GM23338 (cell line): ENCODE measurements at regions not wholly inside any gene's neighbourhood (a gene's known extent, or its start where the extent isn't known, plus 50 kb on each side); places are given as distances from the start of the nearest gene placed in this dataset.

Experiments
- ATAC-seq: fragments of 200-7000 bp; cut with Tn5 transposase; 3 replicates; pipeline ENCODE4 v1.9.1; 2020
- DNase-seq: peaks from one replicate; pipeline ENCODE4 v3.0.0-alpha.2; 2015; ENCODE audit warnings: low spot score
- H2AFZ ChIP-seq: fragments of 200-600 bp; sonication (generic); 2 replicates; pipeline ENCODE4 v1.8.0; 2016; ENCODE audit warnings: antibody characterized with exemption, mild to moderate bottlenecking, moderate library complexity
- H3F3A ChIP-seq: fragments of 200-600 bp; sonication (generic); replicated peaks from 2 replicates; pipeline ENCODE4 v1.8.0; 2017; ENCODE audit warnings: antibody characterized with exemption, mixed run types, low read depth
- H3K27ac ChIP-seq: fragments of 200-600 bp; sonication (generic); 2 replicates; pipeline ENCODE4 v1.6.1; 2016; ENCODE audit warnings: low read depth
- H3K27me3 ChIP-seq: fragments of 200-600 bp; sonication (generic); 2 replicates; pipeline ENCODE4 v1.8.0; 2016; ENCODE audit warnings: mild to moderate bottlenecking, mixed run types, moderate library complexity; ENCODE audit not compliant: insufficient read depth
- H3K36me3 ChIP-seq: fragments of 200-600 bp; sonication (generic); 2 replicates; pipeline ENCODE4 v1.8.0; 2016; ENCODE audit warnings: mild to moderate bottlenecking; ENCODE audit not compliant: insufficient read depth
- H3K4me1 ChIP-seq: fragments of 200-600 bp; sonication (generic); 2 replicates; pipeline ENCODE4 v1.8.0; 2016; ENCODE audit warnings: mild to moderate bottlenecking, moderate library complexity; ENCODE audit not compliant: insufficient read depth
- H3K4me2 ChIP-seq: fragments of 200-600 bp; sonication (generic); 2 replicates; pipeline ENCODE4 v1.7.1; 2017; ENCODE audit warnings: mixed run types
- H3K4me3 ChIP-seq: fragments of 200-600 bp; sonication (generic); 2 replicates; pipeline ENCODE4 v1.6.1; 2016; ENCODE audit warnings: mixed run types
- H3K79me2 ChIP-seq: fragments of 200-600 bp; sonication (generic); replicated peaks from 2 replicates; pipeline ENCODE4 v1.8.0; 2017; ENCODE audit warnings: mild to moderate bottlenecking; ENCODE audit not compliant: insufficient read depth
- H3K9me2 ChIP-seq: fragments of 200-600 bp; sonication (generic); 2 replicates; pipeline ENCODE4 v1.8.0; 2017; ENCODE audit not compliant: insufficient read depth
- H4K20me1 ChIP-seq: fragments of 200-600 bp; sonication (generic); replicated peaks from 2 replicates; pipeline ENCODE4 v1.8.0; 2017; ENCODE audit warnings: mild to moderate bottlenecking; ENCODE audit not compliant: insufficient read depth
- H3K27ac Mint-ChIP-seq: 2 replicates; pipeline ENCODE4 v1.8.0; 2020; ENCODE audit warnings: inconsistent platforms, mild to moderate bottlenecking, moderate library complexity, mixed read lengths
- H3K27me3 Mint-ChIP-seq: 3 replicates; pipeline ENCODE4 v1.8.0; 2022; ENCODE audit warnings: low read depth, mild to moderate bottlenecking, moderate library complexity, mixed read lengths, inconsistent platforms; ENCODE audit not compliant: insufficient read depth, poor library complexity
- H3K36me3 Mint-ChIP-seq: 3 replicates; pipeline ENCODE4 v1.8.0; 2021; ENCODE audit warnings: low read depth, mild to moderate bottlenecking, inconsistent platforms, moderate library complexity, mixed read lengths
- H3K4me1 Mint-ChIP-seq: 3 replicates; pipeline ENCODE4 v1.8.0; 2020; ENCODE audit warnings: mild to moderate bottlenecking, inconsistent platforms, mixed read lengths
- H3K4me3 Mint-ChIP-seq: 3 replicates; pipeline ENCODE4 v1.8.0; 2021; ENCODE audit warnings: moderate library complexity, mild to moderate bottlenecking, inconsistent platforms, mixed read lengths
- H3K9me3 Mint-ChIP-seq: 3 replicates; pipeline ENCODE4 v1.8.0; 2020; ENCODE audit warnings: moderate library complexity, mild to moderate bottlenecking, inconsistent platforms, mixed read lengths
- EZH2 ChIP-seq: fragments of 200-600 bp; sonication (generic); IDR thresholded peaks from one replicate; pipeline ENCODE4 v1.8.0; 2017; ENCODE audit warnings: antibody characterized with exemption, mild to moderate bottlenecking, low read depth; ENCODE audit not compliant: unreplicated experiment
- EZH2phosphoT487 ChIP-seq: fragments of 200-600 bp; sonication (generic); IDR thresholded peaks from one replicate; pipeline ENCODE4 v1.8.1; 2018; ENCODE audit warnings: antibody characterized with exemption; ENCODE audit not compliant: unreplicated experiment
- STAT1 ChIP-seq: IDR thresholded peaks from one replicate; pipeline ENCODE4 v1.6.1; 2016; ENCODE audit warnings: antibody characterized with exemption; ENCODE audit not compliant: unreplicated experiment
- ZNF331 ChIP-seq: fragments of 250-450 bp; sonication (Bioruptor Pico); IDR thresholded peaks from 2 replicates; pipeline ENCODE4 v1.5.0; 2020; ENCODE audit warnings: low read depth, mild to moderate bottlenecking, moderate library complexity
- TF ChIP-seq, protein P1 (sequence below): fragments of 250-450 bp; sonication (Bioruptor Pico); IDR thresholded peaks from 2 replicates; pipeline ENCODE4 v1.5.0; 2020; ENCODE audit warnings: mild to moderate bottlenecking, moderate library complexity
- TF ChIP-seq, protein P2 (sequence below), 2 experiments: fragments of 200-600 bp in 1 of 2; sonication (generic) in 1 of 2; conservative IDR thresholded peaks; 2 replicates each; pipeline versions ENCODE4 v1.5.1 to v1.6.1; 2016 to 2017; ENCODE audit warnings: antibody characterized with exemption in 2 of 2, low read depth in 2 of 2, mild to moderate bottlenecking in 2 of 2, moderate library complexity in 1 of 2
- TF ChIP-seq, protein P3 (sequence below): IDR thresholded peaks from 2 replicates; pipeline ENCODE4 v1.6.1; 2016; ENCODE audit warnings: antibody characterized with exemption

DNA sequence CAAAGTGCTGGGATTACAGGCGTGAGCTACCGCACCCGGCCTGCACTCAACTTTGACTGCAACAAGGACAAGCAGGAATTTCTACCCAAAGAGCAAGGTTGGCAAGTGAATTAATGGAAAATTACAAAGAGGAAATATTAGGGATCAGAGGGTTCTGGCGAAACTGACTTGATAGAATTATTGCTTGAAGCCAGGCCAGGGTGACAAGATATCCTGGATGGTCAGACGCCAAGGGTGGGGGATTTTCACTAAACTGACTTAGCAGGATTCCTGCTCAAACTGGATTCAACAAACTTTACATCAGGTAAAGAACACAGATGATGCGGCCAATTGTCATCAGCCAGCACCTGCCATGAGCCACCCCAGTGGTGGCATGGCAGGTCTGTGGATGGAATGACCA lies 603.6 kb upstream of the MGMT start (continued):
- TF ChIP-seq, protein P1, sequence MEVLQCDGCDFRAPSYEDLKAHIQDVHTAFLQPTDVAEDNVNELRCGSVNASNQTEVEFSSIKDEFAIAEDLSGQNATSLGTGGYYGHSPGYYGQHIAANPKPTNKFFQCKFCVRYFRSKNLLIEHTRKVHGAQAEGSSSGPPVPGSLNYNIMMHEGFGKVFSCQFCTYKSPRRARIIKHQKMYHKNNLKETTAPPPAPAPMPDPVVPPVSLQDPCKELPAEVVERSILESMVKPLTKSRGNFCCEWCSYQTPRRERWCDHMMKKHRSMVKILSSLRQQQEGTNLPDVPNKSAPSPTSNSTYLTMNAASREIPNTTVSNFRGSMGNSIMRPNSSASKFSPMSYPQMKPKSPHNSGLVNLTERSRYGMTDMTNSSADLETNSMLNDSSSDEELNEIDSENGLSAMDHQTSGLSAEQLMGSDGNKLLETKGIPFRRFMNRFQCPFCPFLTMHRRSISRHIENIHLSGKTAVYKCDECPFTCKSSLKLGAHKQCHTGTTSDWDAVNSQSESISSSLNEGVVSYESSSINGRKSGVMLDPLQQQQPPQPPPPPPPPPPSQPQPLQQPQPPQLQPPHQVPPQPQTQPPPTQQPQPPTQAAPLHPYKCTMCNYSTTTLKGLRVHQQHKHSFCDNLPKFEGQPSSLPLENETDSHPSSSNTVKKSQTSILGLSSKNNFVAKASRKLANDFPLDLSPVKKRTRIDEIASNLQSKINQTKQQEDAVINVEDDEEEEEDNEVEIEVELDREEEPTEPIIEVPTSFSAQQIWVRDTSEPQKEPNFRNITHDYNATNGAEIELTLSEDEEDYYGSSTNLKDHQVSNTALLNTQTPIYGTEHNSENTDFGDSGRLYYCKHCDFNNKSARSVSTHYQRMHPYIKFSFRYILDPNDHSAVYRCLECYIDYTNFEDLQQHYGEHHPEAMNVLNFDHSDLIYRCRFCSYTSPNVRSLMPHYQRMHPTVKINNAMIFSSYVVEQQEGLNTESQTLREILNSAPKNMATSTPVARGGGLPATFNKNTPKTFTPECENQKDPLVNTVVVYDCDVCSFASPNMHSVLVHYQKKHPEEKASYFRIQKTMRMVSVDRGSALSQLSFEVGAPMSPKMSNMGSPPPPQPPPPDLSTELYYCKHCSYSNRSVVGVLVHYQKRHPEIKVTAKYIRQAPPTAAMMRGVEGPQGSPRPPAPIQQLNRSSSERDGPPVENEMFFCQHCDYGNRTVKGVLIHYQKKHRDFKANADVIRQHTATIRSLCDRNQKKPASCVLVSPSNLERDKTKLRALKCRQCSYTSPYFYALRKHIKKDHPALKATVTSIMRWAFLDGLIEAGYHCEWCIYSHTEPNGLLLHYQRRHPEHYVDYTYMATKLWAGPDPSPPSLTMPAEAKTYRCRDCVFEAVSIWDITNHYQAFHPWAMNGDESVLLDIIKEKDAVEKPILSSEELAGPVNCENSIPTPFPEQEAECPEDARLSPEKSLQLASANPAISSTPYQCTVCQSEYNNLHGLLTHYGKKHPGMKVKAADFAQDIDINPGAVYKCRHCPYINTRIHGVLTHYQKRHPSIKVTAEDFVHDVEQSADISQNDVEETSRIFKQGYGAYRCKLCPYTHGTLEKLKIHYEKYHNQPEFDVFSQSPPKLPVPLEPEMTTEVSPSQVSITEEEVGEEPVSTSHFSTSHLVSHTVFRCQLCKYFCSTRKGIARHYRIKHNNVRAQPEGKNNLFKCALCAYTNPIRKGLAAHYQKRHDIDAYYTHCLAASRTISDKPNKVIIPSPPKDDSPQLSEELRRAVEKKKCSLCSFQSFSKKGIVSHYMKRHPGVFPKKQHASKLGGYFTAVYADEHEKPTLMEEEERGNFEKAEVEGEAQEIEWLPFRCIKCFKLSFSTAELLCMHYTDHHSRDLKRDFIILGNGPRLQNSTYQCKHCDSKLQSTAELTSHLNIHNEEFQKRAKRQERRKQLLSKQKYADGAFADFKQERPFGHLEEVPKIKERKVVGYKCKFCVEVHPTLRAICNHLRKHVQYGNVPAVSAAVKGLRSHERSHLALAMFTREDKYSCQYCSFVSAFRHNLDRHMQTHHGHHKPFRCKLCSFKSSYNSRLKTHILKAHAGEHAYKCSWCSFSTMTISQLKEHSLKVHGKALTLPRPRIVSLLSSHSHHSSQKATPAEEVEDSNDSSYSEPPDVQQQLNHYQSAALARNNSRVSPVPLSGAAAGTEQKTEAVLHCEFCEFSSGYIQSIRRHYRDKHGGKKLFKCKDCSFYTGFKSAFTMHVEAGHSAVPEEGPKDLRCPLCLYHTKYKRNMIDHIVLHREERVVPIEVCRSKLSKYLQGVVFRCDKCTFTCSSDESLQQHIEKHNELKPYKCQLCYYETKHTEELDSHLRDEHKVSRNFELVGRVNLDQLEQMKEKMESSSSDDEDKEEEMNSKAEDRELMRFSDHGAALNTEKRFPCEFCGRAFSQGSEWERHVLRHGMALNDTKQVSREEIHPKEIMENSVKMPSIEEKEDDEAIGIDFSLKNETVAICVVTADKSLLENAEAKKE = no peak
- TF ChIP-seq EZH2 = no peak
- TF ChIP-seq, protein P2, sequence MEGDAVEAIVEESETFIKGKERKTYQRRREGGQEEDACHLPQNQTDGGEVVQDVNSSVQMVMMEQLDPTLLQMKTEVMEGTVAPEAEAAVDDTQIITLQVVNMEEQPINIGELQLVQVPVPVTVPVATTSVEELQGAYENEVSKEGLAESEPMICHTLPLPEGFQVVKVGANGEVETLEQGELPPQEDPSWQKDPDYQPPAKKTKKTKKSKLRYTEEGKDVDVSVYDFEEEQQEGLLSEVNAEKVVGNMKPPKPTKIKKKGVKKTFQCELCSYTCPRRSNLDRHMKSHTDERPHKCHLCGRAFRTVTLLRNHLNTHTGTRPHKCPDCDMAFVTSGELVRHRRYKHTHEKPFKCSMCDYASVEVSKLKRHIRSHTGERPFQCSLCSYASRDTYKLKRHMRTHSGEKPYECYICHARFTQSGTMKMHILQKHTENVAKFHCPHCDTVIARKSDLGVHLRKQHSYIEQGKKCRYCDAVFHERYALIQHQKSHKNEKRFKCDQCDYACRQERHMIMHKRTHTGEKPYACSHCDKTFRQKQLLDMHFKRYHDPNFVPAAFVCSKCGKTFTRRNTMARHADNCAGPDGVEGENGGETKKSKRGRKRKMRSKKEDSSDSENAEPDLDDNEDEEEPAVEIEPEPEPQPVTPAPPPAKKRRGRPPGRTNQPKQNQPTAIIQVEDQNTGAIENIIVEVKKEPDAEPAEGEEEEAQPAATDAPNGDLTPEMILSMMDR (conservative IDR thresholded peaks at IDR 0.05; ENCODE audit: low read depth in 2 of 2) = no peak

DNA sequence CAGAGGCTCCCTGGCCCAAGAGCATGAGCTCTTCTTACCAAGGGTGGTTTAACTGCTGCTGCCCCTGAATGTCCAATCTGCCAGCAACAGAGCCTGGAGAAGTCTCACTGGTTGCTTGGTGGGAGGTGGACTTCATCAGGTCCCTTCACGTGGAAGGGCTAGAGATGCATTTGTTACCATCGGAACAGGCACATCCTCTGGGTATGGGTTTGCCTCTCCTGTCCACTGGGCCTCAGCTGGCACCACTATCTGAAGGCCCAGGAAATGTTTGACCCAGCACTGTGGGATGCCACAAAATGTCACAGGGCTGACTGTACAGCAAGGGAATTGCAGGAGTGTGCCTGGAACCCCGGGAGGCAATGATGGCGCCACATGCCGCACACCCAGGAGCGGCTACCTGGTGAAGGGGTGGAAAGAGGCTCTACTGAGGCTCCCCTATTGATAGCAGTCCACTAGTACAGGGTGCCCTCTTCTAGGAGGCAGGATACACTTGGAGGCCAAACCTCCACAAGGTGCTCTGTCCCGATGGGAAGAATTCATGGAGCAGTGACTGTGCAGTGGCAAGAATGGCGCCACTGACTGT lies 603.1 kb upstream of the MGMT start:
- H4K20me1 ChIP-seq = no peaks in the 10 kb centered on the region
- no peak overlapping the region for H3K27ac ChIP-seq
- Mint-ChIP-seq H3K27me3 (peaks cover 4% of the 10 kb centered on the region), H3K4me1 (peaks cover 4% of the 10 kb centered on the region; the same call in 2 of the 3 replicates), H3K36me3 (no peaks in the 10 kb centered on the region; the same call in 1 of the 3 replicates), H3K9me3 (peaks cover 3% of the 10 kb centered on the region; the same call in 2 of the 3 replicates), H3K4me3 (no peak overlapping the region), H3K27ac (no peak overlapping the region)
- no peaks in the 10 kb centered on the region for H3K79me2 ChIP-seq
- peaks cover 4% of the 10 kb centered on the region; the same call in 1 of the 2 replicates for H3K9me2 ChIP-seq
- no peak overlapping the region for H3K4me2 ChIP-seq
- no peaks in the 10 kb centered on the region for H3K36me3 ChIP-seq
- no peaks in the 10 kb centered on the region for H3K4me1 ChIP-seq
- no peak for ATAC-seq
- no peaks in the 10 kb centered on the region for H3F3A ChIP-seq
- TF ChIP-seq EZH2phosphoT487 (no peak), STAT1 (no peak), ZNF331 (no peak)
- TF ChIP-seq, protein P2 (conservative IDR thresholded peaks at IDR 0.05; ENCODE audit: low read depth in 2 of 2) = no peak
- TF ChIP-seq, protein P3, sequence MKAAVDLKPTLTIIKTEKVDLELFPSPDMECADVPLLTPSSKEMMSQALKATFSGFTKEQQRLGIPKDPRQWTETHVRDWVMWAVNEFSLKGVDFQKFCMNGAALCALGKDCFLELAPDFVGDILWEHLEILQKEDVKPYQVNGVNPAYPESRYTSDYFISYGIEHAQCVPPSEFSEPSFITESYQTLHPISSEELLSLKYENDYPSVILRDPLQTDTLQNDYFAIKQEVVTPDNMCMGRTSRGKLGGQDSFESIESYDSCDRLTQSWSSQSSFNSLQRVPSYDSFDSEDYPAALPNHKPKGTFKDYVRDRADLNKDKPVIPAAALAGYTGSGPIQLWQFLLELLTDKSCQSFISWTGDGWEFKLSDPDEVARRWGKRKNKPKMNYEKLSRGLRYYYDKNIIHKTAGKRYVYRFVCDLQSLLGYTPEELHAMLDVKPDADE = no peak
- no peak overlapping the region for H3K4me3 ChIP-seq
- no peak for DNase-seq
- no peak overlapping the region for H2AFZ ChIP-seq
- no peaks in the 10 kb centered on the region for H3K27me3 ChIP-seq
